Ascending aorta (tissue), 2 donors: ENCODE measurements at regions not wholly inside any gene's neighbourhood (a gene's known extent, or its start where the extent isn't known, plus 50 kb on each side); places are given as distances from the start of the nearest gene placed in this dataset.

Source experiments
- DNase-seq, 2 donors: peaks; one replicate each; pipeline ENCODE4 v3.0.0-alpha.2; 2019; ENCODE audit warnings: low spot score in 2 of 2
- H3K27ac ChIP-seq, 2 donors: fragments of 200-600 bp; sonication (generic); one replicate each; pipeline ENCODE4 v1.5.1; 2016 to 2017; ENCODE audit warnings: mild to moderate bottlenecking in 1 of 2
- H3K27me3 ChIP-seq: fragments of 200-600 bp; sonication (generic); one replicate; pipeline ENCODE4 v1.5.1; 2017
- H3K36me3 ChIP-seq, 2 donors: fragments of 200-600 bp; sonication (generic); one replicate each; pipeline ENCODE4 v1.5.1; 2016
- H3K4me1 ChIP-seq, 2 donors: fragments of 200-600 bp; sonication (generic); one replicate each; pipeline ENCODE4 v1.5.1; 2016 to 2017; ENCODE audit warnings: mild to moderate bottlenecking in 1 of 2
- H3K4me3 ChIP-seq, 2 donors: fragments of 200-600 bp; sonication (generic); one replicate each; pipeline ENCODE4 v1.5.1; 2016 to 2017; ENCODE audit warnings: mild to moderate bottlenecking in 1 of 2
- H3K9me3 ChIP-seq, 2 donors: fragments of 200-600 bp; sonication (generic); one replicate each; pipeline ENCODE4 v1.5.1; 2016
- CTCF ChIP-seq, 3 experiments: fragments of 200-600 bp in 2 of 3; fragments of 450-650 bp in 1 of 3; sonication (generic) in 2 of 3; IDR thresholded peaks; one replicate each; pipeline ENCODE4 v1.5.1; 2016 to 2019; ENCODE audit warnings: antibody characterized with exemption in 3 of 3, mild to moderate bottlenecking in 1 of 3, moderate library complexity in 1 of 3
- intact Hi-C: fragments of 100-400 bp; cut with DNase I; formaldehyde crosslinking; loops from one replicate; pipeline ENCODE4 v1.15.1; 2023

GRCh38 chr7:55641811-55642210 lies 69.5 kb upstream of the VOPP1 start:
- Histone ChIP-seq H3K27ac (no peak overlapping the region), H3K4me1 (no peaks in the 10 kb centered on the region), H3K4me3 (no peak overlapping the region), H3K36me3 (no peaks in the 10 kb centered on the region), H3K9me3 (no peaks in the 10 kb centered on the region), H3K27me3 (no peaks in the 10 kb centered on the region)
- intact Hi-C loops = loop anchor here (1.0 kb wide), 2 partner anchors 322 to 432 kb away; partner anchors contain the start of gene NIPSNAP2
- TF ChIP-seq CTCF (IDR thresholded peaks at IDR 0.05) = no peak
- no peak for DNase-seq

- intact Hi-C loops = loop anchor here (1.0 kb wide), 2 partner anchors 323 to 433 kb away; partner anchors contain the start of gene NIPSNAP2
- peak; percentile 44 to 67 (median 59) for TF ChIP-seq CTCF (IDR thresholded peaks at IDR 0.05)
- no peak overlapping the region for H3K27ac ChIP-seq
- no peaks in the 10 kb centered on the region for H3K4me1 ChIP-seq
- no peaks in the 10 kb centered on the region for H3K36me3 ChIP-seq
- H3K4me3 ChIP-seq = no peak overlapping the region
- no peaks in the 10 kb centered on the region for H3K9me3 ChIP-seq
- H3K27me3 ChIP-seq = no peaks in the 10 kb centered on the region
- no peak for DNase-seq
Measured at GRCh38 chr7:55641273-55641691, 69.0 kb upstream of the VOPP1 start.

GRCh38 chr7:55639640-55640039 lies 67.3 kb upstream of the VOPP1 start:
- intact Hi-C loops = no loop called here
- TF ChIP-seq CTCF (IDR thresholded peaks at IDR 0.05) = no peak
- no peaks in the 10 kb centered on the region for H3K9me3 ChIP-seq
- H3K27ac ChIP-seq = no peak overlapping the region
- H3K36me3 ChIP-seq = no peaks in the 10 kb centered on the region
- no peaks in the 10 kb centered on the region for H3K4me1 ChIP-seq
- no peaks in the 10 kb centered on the region for H3K27me3 ChIP-seq
- no peak for DNase-seq
- H3K4me3 ChIP-seq = no peak overlapping the region

- H3K4me1 ChIP-seq = no peaks in the 10 kb centered on the region
- H3K9me3 ChIP-seq = no peaks in the 10 kb centered on the region
- H3K27me3 ChIP-seq = no peaks in the 10 kb centered on the region
- intact Hi-C loops = no loop called here
- TF ChIP-seq CTCF (IDR thresholded peaks at IDR 0.05) = no peak
- H3K27ac ChIP-seq = no peak overlapping the region
- no peaks in the 10 kb centered on the region for H3K36me3 ChIP-seq
- no peak for DNase-seq
- H3K4me3 ChIP-seq = no peak overlapping the region
Measured at GRCh38 chr7:55629051-55629677, 56.9 kb upstream of the VOPP1 start.

GRCh38 chr7:55624813-55625212 lies 52.5 kb upstream of the VOPP1 start:
- H3K4me1 ChIP-seq = no peaks in the 10 kb centered on the region
- H3K27ac ChIP-seq = no peak overlapping the region
- intact Hi-C loops = no loop called here
- no peaks in the 10 kb centered on the region for H3K36me3 ChIP-seq
- H3K27me3 ChIP-seq = no peaks in the 10 kb centered on the region
- no peak for DNase-seq
- TF ChIP-seq CTCF (IDR thresholded peaks at IDR 0.05) = no peak
- no peaks in the 10 kb centered on the region for H3K9me3 ChIP-seq
- no peak overlapping the region for H3K4me3 ChIP-seq

GRCh38 chr7:55623617-55624016 lies 51.3 kb upstream of the VOPP1 start:
- H3K36me3 ChIP-seq = no peaks in the 10 kb centered on the region
- H3K4me3 ChIP-seq = no peak overlapping the region
- no peaks in the 10 kb centered on the region for H3K27me3 ChIP-seq
- H3K9me3 ChIP-seq = no peaks in the 10 kb centered on the region
- no peak for DNase-seq
- no peaks in the 10 kb centered on the region for H3K4me1 ChIP-seq
- intact Hi-C loops = no loop called here
- no peak overlapping the region for H3K27ac ChIP-seq
- TF ChIP-seq CTCF (IDR thresholded peaks at IDR 0.05) = no peak
